ACC112 (cell line): ENCODE measurements at regions not wholly inside any gene's neighbourhood (a gene's known extent, or its start where the extent isn't known, plus 50 kb on each side); places are given as distances from the start of the nearest gene placed in this dataset.

Experiments used
- H2AFZ ChIP-seq: fragments of 200-600 bp; sonication (generic); one replicate; pipeline ENCODE4 v1.6.0; 2017; ENCODE audit warnings: antibody characterized with exemption, low read length; ENCODE audit not compliant: unreplicated experiment
- H3K27ac ChIP-seq: fragments of 200-600 bp; sonication (generic); 2 replicates; pipeline ENCODE4 v1.5.1; 2014; ENCODE audit warnings: low read depth, mild to moderate bottlenecking, antibody characterized with exemption, low read length, moderate library complexity
- H3K27me3 ChIP-seq: fragments of 200-600 bp; sonication (generic); 2 replicates; pipeline ENCODE4 v1.6.1; 2014; ENCODE audit warnings: mild to moderate bottlenecking, antibody characterized with exemption, low read length, moderate library complexity, mixed read lengths; ENCODE audit not compliant: insufficient read depth
- H3K36me3 ChIP-seq: fragments of 200-600 bp; sonication (generic); 2 replicates; pipeline ENCODE4 v1.6.1; 2016; ENCODE audit warnings: mild to moderate bottlenecking, antibody characterized with exemption, low read length, moderate library complexity, mixed read lengths; ENCODE audit not compliant: insufficient read depth
- H3K4me1 ChIP-seq: fragments of 200-600 bp; sonication (generic); one replicate; pipeline ENCODE4 v1.6.1; 2016; ENCODE audit warnings: low read length, mixed read lengths; ENCODE audit not compliant: insufficient read depth, unreplicated experiment, control insufficient read depth
- H3K4me3 ChIP-seq: fragments of 200-600 bp; sonication (generic); 2 replicates; pipeline ENCODE4 v1.5.1; 2014; ENCODE audit warnings: mild to moderate bottlenecking, low read depth, low read length
- H3K79me2 ChIP-seq: fragments of 200-600 bp; sonication (generic); one replicate; pipeline ENCODE4 v1.6.0; 2016; ENCODE audit warnings: low read length; ENCODE audit not compliant: control insufficient read depth, unreplicated experiment, insufficient read depth

DNA sequence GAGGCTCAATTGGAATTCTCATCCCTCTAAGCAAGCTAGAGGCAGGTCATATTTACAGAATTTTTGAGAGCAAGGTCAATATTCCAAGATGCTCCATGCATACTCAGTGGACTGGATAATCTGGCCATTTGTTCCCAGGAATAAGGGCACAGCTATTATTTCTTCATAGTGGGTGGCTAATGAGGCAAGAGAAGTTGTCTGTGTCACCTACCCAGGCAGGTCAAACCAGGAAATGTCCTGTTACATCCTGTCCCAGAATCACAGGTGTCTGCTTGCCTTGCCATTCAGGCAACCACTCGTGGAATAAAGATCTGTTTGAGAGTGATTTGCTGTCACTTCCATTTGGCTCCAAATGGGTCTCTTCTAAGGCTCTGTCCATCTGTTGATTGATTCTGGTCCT is 85.2 kb upstream of the ZP4 start:
- Histone ChIP-seq H3K79me2 (no peaks in the 10 kb centered on the region), H3K27ac (no peak overlapping the region), H3K4me1 (no peaks in the 10 kb centered on the region), H3K4me3 (no peak overlapping the region), H2AFZ (no peak overlapping the region), H3K27me3 (no peaks in the 10 kb centered on the region), H3K36me3 (no peaks in the 10 kb centered on the region)

DNA sequence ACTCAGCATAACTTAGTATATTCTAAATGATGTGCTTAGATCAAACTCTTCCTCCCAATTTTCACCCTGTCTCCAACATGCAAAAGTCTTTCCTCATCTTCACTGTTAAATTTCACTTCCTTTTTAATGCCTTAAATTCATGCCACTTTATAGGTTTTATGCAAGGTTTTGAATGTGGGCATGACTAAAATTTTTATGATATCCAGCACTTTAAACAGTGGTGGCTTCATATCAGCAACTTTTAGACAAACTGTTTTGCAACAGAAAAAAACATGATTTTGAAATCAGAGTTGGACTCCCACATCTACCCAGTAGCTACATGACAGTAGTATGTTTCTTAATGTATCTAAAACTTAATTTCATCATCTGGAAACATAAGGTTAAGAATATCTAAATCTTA is 84.7 kb upstream of the ZP4 start:
- Histone ChIP-seq H3K27ac (no peak overlapping the region), H3K4me3 (no peak overlapping the region), H3K27me3 (no peaks in the 10 kb centered on the region), H3K79me2 (no peaks in the 10 kb centered on the region), H3K4me1 (no peaks in the 10 kb centered on the region), H2AFZ (no peak overlapping the region), H3K36me3 (no peaks in the 10 kb centered on the region)

DNA sequence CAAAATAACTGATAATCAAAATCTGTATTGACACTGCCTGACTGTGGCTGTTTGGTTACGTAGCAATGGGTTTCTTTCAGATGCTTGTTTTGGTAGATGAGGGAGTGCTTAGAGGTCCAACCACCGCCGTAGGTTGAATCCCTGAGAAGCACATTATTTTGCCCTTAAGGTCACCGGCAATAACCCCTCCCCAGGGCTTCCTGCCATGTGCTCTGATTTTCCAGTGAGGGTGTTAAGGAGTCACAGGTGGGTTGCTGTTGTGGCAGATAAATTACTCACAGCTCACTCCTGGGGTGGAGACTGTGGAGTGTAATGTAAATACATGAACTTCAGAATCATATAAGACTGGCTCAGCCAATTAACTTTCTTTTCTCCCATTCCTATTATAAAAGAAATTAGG is 81.5 kb upstream of the ZP4 start:
- H3K4me1 ChIP-seq, result no peaks in the 10 kb centered on the region
- no peaks in the 10 kb centered on the region for H3K79me2 ChIP-seq
- H2AFZ ChIP-seq, result no peak overlapping the region
- H3K27ac ChIP-seq, result no peak overlapping the region
- H3K36me3 ChIP-seq, result no peaks in the 10 kb centered on the region
- no peak overlapping the region for H3K4me3 ChIP-seq
- no peaks in the 10 kb centered on the region for H3K27me3 ChIP-seq

DNA sequence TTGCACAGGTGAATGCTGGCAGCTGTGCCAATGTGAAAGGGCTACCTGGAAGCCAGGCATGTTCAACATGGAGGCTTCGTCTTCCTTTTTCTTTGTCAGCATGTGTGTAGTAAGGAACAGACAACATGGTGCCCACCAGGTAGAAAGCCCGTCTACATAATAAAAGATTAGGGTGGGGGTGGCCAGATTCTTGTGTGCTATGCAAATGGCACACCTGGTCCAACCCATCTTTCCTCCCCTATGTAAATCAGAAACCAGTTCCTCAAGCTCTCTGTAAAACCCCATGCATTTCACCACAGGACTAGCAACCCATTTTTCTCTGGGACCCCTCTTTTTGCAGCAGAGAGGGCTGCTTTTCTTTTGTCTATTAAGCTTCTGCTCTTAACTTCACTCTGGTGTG is 72.3 kb upstream of the ZP4 start:
- Histone ChIP-seq H3K4me1 (no peaks in the 10 kb centered on the region), H3K79me2 (no peaks in the 10 kb centered on the region), H3K27ac (no peak overlapping the region), H3K36me3 (no peaks in the 10 kb centered on the region), H3K27me3 (peaks cover under 1% of the 10 kb centered on the region; the same call in 1 of the 2 replicates), H2AFZ (no peak overlapping the region), H3K4me3 (no peak overlapping the region)

DNA sequence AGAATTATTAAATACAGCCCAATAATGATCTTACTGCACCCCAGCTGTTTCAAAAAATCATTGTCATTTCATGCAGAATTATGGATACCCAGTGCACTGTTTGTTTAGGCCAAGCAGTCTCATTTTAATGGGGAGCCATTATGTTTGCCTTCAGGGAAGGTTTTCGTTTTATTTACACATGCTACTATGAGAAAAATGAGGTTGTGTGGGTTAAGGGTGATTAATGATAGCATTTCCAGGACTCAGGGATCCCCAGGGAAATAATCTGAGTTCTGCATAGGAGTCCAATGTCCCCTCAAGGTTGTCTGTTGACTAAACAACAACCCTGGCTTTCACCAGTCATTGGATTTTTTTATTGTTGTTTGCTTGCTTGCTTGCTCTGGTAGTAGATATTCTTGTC is 71.0 kb upstream of the ZP4 start:
- Histone ChIP-seq H2AFZ (no peak overlapping the region), H3K27ac (no peak overlapping the region), H3K4me1 (no peaks in the 10 kb centered on the region), H3K4me3 (no peak overlapping the region), H3K79me2 (no peaks in the 10 kb centered on the region), H3K27me3 (peaks cover 5% of the 10 kb centered on the region; the same call in 1 of the 2 replicates), H3K36me3 (no peaks in the 10 kb centered on the region)

DNA sequence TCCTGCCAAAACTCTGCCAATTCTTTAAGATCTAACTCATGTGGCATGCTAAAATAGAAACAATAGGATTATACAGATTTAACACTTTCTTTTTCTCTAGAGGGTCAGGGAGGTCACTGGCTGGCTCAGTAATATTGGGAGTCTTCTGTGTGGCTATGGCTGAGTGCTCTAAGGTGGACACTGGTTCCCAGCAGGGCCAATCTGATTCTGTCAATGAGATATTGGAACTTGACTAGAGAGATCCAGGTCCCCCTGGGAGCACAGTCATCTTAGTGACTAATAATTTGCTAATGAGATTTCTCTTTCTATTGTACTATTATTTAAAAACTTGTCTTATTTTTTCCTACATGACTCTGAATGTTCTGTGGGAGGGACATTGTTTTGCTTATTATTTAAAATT is 69.1 kb upstream of the ZP4 start:
- Histone ChIP-seq H3K79me2 (no peaks in the 10 kb centered on the region), H3K27ac (no peak overlapping the region), H3K4me1 (no peaks in the 10 kb centered on the region), H2AFZ (no peak overlapping the region), H3K4me3 (no peak overlapping the region), H3K36me3 (no peaks in the 10 kb centered on the region), H3K27me3 (peaks cover 5% of the 10 kb centered on the region; the same call in 1 of the 2 replicates)

DNA sequence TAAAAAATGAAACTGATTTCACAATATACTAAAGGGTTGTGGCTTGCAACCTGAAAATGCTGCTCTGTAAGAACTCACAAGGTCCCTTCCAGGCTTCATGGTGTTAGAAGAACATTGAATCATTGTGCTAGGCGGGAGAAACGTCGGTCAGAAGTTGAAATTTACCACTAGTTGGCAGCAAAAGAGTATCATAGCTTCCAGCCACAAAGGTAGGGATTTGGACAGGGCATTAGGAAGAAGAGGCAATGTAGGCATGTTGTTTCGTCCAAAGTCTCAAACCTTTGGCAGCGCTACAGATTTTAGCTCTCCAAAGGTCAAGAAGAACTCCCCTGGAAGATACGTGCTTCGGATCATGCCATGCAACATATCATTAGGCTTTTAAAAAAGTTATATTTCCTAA is 62.5 kb upstream of the ZP4 start:
- H3K4me1 ChIP-seq, result no peaks in the 10 kb centered on the region
- no peaks in the 10 kb centered on the region for H3K79me2 ChIP-seq
- H2AFZ ChIP-seq, result no peak overlapping the region
- H3K36me3 ChIP-seq, result no peaks in the 10 kb centered on the region
- H3K27me3 ChIP-seq, result peaks cover 5% of the 10 kb centered on the region; the same call in 1 of the 2 replicates
- H3K4me3 ChIP-seq, result no peak overlapping the region
- H3K27ac ChIP-seq, result no peak overlapping the region
